GM20000 (cell line): ENCODE measurements at regions not wholly inside any gene's neighbourhood (a gene's known extent, or its start where the extent isn't known, plus 50 kb on each side); places are given as distances from the start of the nearest gene placed in this dataset.

ENCODE experiments used
- DNase-seq: peaks from one replicate; pipeline ENCODE4 v3.0.0; 2012; ENCODE audit warnings: low spot score
- TF ChIP-seq, protein P1 (sequence below): IDR thresholded peaks from 2 replicates; pipeline ENCODE4 v1.5.1; 2012; ENCODE audit warnings: mild to moderate bottlenecking, control low read depth; ENCODE audit errors: extremely low read depth, missing control alignments

GRCh38 chr13:83975655-83976165 lies 93.4 kb upstream of the SLITRK1 start:
- TF ChIP-seq, protein P1, sequence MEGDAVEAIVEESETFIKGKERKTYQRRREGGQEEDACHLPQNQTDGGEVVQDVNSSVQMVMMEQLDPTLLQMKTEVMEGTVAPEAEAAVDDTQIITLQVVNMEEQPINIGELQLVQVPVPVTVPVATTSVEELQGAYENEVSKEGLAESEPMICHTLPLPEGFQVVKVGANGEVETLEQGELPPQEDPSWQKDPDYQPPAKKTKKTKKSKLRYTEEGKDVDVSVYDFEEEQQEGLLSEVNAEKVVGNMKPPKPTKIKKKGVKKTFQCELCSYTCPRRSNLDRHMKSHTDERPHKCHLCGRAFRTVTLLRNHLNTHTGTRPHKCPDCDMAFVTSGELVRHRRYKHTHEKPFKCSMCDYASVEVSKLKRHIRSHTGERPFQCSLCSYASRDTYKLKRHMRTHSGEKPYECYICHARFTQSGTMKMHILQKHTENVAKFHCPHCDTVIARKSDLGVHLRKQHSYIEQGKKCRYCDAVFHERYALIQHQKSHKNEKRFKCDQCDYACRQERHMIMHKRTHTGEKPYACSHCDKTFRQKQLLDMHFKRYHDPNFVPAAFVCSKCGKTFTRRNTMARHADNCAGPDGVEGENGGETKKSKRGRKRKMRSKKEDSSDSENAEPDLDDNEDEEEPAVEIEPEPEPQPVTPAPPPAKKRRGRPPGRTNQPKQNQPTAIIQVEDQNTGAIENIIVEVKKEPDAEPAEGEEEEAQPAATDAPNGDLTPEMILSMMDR: no peak
- DNase-seq: no peak

- TF ChIP-seq, protein P1: no peak
- DNase-seq: no peak
These were observed 76.3 kb upstream of the SLITRK1 start for GRCh38 chr13:83958531-83958930.

DNA sequence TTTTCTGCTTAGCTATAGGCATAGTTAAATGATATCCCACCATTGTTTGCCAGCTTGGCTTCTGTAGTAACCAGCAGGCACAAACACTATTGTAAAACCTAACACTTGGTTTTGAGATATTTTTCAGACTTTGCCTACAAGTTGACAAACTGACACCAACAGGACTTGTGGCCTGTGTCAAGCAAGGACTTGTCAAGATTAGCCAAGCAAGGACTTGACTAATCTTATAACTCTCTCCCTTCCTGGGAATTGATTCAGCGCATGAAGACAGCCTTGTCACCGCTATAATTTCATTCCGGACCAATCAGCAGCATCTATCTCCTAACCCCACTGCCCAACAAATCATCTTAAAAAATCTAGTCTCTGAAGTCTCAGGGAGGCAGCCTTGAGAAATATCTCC lies 72.7 kb upstream of the SLITRK1 start:
- no peak for DNase-seq
- TF ChIP-seq, protein P1: no peak

DNA sequence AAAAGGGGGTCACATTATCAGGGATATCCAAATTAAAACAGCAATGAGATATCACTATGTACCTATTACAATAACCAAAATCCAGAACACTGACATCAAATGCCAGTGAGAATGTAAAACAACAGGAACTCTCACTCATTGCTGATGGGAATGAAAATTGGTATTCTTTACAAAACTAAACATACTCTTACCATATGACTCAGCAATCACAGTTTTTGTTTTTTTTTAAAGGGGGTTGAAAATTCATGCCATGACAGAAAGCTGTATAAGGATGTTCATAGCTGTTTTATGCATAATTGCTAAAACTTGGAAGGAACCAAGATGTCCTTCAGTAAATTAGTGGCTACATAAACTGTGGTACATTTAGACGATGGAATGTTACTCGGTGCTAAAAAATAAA lies 71.6 kb upstream of the SLITRK1 start:
- no peak for DNase-seq
- TF ChIP-seq, protein P1: no peak

- TF ChIP-seq, protein P1: no peak
- no peak for DNase-seq
These were observed 68.0 kb upstream of the SLITRK1 start for GRCh38 chr13:83950293-83950692.

DNA sequence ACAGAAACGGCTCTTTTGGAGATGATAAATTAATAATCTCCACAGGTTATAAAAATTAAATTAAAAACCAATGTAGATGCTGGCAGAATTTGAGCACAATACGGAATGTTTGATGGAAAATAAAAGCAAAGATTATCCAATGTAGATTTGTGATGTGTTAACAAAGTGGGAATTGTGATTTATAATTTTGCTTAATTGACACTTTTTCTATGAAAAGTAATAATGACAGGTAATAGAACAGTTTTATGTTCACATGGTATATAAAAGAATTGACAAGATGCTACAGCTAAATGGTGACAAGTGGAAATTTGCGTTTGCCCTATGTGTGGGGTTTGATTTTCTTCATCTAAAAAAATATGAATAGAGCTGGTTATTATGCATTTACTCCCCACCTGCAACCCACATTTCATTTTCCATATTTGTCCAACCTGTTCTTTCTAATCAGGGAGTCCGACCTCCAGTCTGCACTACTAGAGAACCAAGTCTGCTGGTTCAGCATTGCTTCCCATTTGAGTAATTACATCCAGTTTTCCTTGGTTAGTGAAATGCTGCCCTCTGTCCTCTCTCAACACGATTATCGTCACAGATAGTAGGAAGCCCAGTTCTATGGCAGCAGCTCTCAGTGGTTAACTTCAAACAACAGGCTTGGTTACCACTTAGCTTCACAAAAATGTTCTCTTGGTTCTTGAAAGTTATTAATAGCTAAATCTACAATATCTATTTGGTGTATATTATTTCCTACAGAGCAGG lies 61.4 kb upstream of the SLITRK1 start:
- no peak for DNase-seq
- TF ChIP-seq, protein P1: no peak

- DNase-seq: no peak
- TF ChIP-seq, protein P1: no peak
These were observed 59.5 kb upstream of the SLITRK1 start for GRCh38 chr13:83941701-83942335.
